ENCODE measurements at regions not wholly inside any gene's neighbourhood (a gene's known extent, or its start where the extent isn't known, plus 50 kb on each side); places are given as distances from the start of the nearest gene placed in this dataset.

DNA sequence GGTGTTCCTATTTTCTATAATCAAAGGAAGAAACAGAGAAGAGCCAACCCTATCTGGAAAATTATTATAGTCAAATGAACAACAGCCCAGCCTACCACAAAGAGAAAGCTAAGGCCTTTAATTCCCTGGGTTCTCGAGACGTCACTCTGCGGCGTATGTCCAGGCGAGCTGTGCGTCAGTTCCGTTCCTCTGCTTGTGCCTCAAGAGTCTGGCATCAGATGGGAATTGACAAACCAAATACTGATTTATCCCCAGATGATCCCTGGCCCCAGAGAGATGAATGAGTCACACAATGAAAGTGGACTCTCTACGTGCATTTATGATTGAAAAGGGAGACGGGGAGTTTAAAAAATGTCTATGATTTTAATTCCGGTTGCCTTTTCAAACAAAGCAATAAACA lies 151.6 kb upstream of the PDE10A start:
- DNase-seq = no peak

DNA sequence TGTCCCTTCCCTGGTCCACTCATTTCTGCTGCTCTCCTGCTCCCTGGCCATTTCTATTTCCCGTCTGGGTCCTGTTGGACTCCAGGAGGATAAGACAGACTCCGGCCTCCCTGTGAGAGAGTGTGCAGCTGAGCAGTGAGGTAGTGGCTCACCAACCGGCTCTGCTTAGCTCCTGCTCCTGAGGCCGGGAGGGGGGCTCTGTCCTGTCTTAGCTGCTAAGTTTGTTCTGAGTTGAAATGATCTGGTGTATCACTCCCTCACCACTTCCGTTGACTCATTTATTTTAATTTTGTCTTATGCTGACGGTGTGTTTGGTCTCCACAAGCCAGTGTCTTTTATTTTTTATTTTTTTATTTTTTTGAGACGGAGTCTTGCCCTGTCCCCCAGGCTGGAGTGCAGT lies 148.5 kb upstream of the PDE10A start:
- DNase-seq = no peak

DNA sequence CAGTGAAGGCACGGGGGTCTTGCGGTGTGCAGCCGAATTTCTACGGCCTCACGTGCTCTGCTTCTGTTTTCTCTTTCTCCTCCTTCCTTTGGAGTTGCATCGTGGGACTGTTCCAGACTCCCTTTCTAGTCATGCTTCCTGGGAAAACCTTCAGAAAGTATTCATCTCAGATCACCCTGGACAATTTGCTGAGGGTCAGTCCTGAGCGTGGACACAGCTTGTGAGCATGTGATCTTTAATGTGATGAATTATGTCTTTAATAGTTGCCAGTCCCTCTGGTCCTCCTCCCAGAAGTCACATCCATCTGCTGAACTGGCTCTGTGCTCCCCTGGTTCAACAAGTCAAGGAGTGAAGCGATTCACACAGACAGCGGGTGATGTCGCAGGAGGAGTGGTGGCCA lies 145.0 kb upstream of the PDE10A start:
- no peak for DNase-seq

DNA sequence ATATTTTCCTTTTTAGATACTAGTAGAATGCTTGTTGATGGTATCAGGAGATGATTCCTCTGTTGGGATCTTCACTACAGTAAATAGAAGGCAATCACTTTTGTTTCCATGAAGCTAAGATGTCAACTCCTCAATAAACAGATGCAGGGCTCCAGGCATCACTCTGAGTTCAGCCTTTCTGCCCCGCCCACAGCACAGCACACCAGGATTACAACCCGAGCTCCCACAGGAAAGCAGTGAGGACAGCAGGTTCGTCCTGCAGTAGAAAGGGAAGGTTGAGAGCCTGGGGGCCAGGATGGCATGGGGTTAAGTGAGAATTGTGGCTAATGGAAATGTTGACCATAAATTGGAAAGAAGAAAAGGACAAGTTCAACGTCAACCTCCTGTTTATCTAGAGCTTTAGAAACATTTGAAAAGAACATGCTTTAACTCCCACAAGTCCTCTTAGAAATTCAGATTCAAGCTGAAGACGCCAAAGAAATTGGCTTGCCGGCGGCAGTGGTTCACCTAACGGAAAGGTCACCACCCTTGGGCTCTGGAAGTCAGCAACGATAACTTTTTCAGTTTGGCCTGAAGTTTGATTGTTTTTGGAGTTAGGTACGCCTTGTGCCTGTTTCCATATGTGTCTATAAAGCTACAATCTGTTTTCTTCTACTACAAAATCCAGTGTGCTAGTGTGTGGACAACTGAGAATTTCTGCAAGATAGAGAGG lies 144.4 kb upstream of the PDE10A start:
- DNase-seq = no peak

DNA sequence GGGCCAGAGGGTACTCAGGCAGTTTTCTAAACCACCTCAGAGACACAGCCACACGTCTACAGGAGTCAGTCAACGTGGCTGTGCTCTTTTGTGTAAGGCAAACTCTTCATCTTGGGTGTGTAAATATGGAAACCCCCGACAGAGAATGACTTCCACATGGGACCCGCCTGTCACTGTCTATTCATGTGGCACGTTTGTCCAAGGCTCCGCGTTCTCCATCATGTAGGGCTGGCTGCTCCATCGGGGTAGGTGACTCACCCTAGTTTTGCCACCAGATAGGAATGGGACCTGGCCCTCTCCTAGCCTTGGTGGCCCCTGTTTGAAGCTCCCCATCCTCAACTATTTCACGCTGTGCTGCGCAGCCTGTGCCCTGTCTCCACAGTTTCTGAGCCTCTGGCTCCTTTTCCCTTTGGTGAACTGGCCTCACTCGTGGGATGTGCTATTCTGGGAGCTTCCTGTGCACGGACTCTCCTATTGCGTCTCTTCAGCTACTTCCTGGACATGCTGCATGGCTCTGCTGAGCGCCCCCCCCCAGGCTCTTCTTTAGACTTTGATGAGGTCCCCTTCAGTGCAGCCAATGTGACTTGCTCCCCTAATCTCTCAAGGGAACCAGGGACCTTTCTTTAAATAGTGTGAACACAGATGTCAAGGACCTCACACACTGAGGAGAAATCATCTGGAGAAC lies 143.2 kb upstream of the PDE10A start:
- no peak for DNase-seq

DNA sequence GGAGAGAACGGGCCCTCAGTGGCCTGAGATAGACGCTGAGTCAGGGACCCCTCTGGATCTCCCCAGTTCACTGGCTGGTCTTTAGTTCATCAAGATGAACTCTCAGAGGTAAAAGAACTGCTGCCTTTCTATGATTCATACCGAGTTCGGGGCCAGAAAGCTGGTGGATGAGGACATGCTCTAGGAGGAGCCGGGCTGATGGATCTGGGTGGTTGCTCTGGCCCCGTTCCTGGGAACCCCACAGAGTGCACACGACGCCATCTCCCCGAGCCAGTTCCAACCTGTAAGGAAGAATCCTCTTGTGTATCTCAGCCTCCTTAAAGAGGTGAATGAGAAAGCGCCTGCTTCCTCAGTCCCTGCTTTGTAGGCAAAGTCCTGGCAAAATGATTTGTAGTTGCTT lies 142.6 kb upstream of the PDE10A start:
- DNase-seq = no peak

DNA sequence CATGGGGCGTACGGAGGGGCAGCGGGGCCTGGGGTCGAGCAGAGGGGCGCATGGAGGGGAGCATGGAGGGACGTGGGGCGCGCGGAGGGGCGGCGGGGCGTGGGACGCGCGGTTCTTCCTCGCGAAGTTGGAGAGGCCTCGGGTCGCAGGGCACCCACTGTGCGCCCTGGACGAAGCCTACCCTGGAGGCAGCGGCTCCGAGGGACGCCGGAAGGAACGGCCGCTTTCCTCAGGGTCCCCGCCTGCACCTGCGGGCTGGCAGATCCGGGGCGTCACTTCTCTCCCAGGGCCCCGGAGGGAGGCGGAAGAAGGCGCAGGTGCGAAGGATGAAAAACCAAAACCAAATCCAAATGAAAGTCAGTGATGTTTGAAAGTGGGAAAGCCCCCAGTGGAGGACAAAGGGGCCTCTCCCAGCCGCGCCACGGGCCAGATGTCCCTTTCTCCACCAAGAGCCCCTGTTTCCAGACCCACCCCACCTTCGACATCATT lies 142.1 kb upstream of the PDE10A start:
- DNase-seq = no peak

DNA sequence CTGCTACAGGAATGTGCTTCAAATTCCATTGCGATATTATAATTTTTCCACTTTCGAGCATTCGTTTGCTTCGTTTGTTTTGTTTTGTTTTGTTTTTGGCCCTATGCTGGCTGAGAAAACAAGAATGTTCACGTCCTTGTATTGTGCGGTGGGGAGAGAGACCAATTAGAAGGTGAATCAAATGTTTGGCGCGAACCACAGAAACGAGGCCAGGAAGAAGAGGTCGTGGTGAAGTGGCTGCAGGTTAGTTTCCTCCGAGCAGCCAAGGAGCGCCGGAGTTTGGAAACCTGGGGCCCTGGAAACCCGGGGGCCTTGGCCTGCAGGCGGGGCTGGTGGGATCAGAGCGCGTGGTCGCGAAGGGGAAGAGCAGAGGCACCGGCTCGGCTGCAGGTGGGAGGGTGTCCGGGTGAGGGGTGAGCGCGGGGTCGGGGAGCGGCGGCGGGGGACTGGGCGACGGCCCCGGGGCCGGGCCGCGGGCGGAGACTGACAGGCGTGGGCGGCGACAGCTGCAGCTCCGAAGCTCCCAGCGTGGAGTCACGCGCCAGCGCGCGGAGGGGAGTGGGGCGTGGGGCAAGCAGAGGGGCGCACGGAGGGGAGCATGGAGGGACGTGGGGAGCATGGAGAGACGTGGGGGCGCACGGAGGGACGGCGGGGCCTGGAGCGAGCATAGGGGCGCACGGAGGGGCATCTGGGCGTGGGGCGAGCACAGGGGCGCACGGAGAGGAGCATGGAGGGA lies 141.5 kb upstream of the PDE10A start:
- DNase-seq = no peak

DNA sequence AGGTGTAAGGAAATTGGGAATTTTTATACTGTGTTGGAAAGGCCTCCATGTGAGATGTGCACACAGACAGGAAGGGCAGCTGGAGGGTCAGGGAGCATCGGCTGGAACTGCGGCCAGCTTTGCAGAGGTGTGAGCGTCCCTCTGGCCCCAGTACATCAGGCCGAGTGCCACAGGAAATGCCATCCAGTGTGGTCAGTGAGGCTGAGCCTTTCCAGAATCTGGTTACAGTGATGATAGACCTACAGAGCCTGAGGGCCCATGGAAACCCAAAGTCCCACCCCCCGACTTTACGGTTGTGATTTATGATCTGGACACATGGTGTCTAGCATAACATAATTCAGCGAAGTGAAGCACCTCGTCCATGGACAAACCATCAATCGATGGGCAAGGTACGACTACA lies 137.3 kb upstream of the PDE10A start:
- DNase-seq = no peak

DNA sequence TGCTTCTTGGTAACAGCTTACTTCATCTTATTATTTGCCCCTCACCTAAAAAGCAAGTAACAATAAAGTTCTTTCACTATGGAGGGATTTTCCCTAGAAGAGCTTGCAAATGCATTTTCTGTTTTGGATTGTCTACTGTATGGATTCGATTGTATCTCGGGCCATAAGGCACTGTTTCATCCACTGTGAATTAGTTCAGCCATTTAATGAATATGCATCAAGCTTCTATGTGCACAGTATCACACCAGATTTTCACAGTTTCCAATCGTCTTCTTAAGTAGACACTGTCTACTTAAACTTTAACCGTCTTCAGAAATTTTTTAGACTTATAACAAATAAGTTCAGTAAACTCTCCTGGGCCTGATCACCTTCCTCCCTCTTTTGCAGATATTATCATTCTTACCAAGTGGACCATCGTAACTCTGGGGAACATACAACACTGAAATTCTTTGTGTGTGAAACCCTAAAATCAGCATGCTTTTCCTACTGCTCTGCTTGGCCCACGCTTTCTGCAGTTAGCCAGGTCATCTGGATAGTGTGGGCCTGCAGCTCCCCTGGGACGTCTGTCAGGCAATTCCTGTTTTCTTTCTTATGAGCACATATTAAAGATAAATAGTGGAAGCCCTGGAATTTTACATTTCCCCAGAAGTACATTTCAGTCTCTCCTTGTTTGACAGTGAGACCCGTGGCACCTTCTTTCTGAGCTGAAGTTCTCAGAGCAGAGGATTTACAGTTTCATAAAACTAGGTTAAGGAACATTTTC lies 136.5 kb upstream of the PDE10A start:
- no peak for DNase-seq

DNA sequence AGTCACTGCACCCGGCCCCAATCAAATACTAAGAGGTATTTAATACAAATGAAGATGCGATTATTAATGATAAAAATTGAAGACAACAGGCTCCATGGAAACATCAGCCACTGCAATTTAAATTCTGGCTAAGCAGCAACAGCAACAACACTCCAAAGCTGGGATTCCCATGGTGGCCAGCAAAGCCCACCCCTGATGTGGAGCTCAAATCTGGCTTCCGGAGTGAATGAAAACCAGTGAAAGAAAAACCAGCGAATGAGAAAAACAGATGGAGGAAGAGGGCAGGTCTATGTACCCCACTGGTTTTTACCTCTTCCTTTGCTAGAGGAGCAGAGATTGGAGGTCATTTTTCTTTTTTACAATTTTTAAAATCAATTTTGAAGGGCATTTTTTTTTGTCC lies 135.9 kb upstream of the PDE10A start:
- no peak for DNase-seq

DNA sequence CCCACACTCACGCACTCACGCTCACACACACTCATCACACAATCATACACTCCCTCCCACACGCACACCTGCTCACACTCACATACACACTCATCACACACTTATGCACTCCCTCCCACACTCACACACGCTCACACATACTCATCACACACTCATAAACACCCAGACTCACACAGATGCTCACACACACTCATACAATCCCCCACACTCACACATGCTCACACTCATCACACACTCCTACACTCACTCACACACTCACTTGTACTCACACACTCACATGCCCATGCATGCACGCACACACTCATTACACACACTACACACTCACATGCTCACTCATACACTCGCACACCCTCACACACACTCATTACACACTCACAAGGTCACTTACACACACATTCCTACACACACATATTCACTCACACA lies 131.1 kb upstream of the PDE10A start:
- DNase-seq = no peak

DNA sequence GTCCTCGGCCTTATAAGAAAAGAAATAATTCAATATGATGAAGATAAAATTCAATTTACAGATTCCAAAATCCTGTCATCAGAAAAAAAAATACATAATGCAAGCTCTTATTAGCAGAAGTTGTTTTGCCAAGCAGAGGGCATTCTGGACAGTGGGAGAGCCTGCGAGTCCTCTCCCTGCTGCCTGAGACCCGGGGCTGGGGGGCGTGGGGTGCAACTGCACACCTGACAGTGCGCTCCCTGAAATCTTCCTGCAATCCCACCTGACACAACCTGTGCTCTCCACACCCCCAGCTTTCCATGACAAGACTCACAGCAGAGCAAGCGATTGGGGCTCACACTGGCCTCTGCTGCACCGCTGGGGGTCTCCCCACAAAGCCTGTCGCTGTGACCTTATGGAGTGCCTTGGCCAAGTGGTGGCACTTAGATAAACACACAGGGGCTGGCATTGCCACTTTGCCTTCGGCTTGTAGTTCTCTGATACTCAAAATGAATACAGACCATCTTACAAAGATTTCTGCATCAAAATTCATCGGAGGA lies 130.3 kb upstream of the PDE10A start:
- DNase-seq = no peak

DNA sequence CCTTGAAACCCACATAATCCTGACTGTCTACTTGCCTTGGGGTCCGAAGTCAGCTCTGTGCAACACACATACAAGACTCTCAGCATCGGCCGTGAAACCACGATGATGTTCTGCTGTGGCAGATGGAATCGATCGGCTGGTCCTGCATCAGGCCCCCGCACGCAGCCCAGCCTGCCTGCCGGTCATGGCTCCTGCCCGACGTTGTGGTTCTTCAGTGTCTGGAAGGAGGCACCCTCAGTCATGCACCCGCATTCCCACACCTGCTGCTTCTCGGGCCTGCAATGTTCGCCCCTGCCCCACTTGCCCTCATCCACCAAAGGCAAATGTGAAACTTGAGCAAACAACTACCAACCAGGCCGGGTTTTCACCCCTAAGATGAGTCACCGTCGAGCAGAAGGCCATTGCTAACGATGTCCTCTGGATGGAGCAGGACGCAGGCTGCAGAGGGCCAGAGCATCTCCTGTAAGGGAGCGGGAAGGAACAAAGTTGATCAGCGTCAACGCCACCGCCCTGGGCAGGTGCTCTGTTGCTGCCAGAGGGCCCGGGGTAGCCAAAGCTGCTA lies 128.9 kb upstream of the PDE10A start:
- DNase-seq = no peak

DNA sequence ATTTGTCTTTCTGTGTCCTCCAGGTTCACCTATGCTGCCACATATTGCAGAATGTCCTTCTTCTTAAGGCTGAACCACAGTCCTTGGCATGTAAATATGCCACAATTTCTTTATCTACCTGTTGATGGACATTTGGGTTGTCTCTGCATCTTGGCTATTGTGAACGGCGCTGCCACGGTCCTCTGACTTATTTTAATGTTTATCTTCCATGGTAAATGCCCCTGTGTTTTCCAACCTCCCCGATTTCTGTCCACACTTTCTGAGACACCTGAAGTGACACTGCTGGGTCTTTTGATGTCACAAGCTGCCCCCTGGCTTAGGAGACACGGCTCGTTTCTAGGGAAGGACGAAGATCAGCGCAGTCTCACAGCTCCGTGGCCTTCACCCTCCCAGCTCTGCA lies 128.3 kb upstream of the PDE10A start:
- no peak for DNase-seq

DNA sequence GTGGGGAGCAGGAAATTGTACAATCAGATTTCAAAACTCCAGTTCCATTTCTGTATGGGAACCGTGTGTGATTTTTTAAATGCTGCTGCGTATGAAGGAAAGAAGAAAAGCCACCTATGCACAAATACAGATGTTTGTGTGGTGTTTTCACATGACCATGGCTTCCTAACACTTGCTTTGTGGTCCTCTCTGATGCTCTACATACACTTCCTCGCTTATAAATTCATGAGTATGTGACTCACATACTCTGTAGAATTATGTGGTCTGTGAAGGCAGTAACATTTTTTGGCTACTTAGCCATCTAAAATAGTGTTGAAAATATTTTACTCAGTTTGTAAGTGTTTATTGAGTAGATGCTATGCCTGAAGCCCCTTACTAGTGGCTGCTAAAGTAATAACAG lies 119.8 kb upstream of the PDE10A start:
- DNase-seq = no peak

DNA sequence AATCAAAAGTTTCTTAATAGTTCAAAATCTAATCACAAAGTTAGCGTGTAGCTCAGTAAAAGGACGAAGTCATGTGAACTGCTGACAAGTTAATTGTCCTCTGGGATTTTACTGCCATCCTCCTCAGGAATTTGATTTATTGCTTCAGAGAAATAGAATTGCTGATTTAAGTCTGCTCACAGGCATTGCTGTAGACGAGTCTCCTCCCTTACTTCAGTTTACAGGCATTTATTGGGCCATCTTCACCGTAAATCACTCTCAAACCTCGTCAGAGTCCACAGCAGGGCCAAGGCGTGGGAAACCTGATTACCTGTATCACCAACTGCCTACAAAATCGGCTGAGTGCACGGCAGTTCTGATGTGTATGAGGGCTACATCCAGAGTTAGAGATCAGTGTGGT lies 119.1 kb upstream of the PDE10A start:
- no peak for DNase-seq

DNA sequence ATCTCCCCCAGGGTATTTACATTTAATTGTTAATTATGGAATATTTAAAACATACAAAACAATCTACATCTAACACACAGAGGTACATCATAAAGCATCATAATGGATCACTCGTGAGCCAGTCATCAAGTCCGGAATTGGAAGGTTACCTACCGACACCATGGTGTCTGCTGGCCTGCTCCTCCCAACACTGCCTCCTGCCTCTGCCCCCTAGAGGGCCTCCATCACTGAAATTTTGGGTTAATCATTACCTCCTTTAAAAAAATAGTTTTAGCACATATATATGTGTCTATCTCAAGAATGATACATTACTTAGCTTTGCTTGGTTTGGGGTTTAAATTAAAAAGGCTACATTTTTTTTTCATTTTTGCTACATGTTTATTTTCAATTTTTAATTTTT lies 114.6 kb upstream of the PDE10A start:
- no peak for DNase-seq

DNA sequence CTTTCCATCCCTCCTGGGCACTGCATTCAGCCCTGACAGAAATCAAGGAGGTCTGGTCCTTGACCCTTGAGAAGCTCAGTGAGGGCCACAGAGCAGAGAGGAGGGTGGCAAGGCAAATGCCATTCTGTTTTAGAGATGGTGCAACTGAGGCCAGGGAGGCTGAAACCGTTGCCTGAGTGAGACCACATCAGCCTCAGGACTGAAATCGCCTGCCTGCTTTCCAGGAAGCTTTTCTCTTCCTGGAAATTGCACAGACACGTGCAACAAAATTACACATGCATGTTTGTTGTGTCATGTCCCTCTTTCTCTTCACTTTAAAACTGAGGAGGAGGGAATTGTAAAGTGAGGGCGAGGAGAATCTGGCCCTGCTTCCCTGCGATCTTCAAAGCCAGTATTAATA lies 113.7 kb upstream of the PDE10A start:
- no peak for DNase-seq

DNA sequence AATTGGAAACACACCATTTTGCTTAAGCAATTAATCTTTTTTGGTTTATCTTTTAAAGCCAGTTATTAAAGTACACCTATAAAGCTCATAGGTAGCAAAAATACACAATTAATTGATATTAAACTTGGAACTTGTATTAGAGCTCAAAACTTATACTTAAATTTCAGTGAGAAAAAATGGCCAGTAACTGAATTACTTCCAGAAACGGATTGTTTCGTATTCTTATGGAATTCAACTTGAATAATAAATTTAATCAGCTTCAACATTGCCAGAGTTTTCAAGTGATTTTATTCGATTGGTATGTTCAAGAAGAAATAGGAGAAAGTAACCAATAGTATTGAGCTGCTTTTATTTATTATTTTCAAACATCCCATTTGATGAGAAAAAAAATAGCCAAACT lies 112.7 kb upstream of the PDE10A start:
- DNase-seq = no peak

DNA sequence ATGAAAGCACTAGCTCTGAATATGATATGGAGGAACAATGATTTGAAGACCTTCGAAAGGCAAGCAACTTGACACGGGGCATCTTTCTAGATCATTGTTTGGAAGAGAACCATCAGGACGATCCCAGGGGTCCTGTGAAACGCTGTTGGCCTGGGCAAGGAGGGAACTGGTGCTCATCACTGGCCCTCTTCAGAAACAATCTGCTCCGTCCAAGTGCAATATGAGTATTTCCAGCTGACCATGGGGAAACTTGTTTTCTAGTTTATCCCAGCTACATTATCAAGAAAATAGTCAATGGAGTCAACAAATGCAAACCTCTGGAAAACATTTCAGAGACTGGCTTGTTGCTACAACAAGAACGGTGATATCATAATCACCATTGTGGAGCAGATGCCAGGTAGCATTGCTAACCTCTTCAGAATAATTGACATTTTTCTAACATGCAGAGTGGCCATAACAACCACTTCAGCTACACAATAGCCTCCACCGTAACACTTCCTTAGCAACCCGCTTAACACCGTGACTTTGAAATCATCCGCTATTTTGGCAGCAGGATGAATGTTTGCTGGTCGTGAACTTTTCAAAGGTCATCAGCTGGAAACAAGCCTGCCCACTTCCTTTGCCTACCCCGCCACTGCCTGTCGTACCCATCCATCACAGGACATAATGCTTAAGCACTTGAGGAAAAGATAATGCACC lies 112.0 kb upstream of the PDE10A start:
- DNase-seq = no peak
